ENCODE measurements at regions not wholly inside any gene's neighbourhood (a gene's known extent, or its start where the extent isn't known, plus 50 kb on each side); places are given as distances from the start of the nearest gene placed in this dataset.

GRCh38 chr18:25704071-25704470, 352.1 kb upstream of the ZNF521 start:
- TF ChIP-seq POLR2A (IDR thresholded peaks at IDR 0.05), result no peak
- TF ChIP-seq, protein P1, sequence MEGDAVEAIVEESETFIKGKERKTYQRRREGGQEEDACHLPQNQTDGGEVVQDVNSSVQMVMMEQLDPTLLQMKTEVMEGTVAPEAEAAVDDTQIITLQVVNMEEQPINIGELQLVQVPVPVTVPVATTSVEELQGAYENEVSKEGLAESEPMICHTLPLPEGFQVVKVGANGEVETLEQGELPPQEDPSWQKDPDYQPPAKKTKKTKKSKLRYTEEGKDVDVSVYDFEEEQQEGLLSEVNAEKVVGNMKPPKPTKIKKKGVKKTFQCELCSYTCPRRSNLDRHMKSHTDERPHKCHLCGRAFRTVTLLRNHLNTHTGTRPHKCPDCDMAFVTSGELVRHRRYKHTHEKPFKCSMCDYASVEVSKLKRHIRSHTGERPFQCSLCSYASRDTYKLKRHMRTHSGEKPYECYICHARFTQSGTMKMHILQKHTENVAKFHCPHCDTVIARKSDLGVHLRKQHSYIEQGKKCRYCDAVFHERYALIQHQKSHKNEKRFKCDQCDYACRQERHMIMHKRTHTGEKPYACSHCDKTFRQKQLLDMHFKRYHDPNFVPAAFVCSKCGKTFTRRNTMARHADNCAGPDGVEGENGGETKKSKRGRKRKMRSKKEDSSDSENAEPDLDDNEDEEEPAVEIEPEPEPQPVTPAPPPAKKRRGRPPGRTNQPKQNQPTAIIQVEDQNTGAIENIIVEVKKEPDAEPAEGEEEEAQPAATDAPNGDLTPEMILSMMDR (IDR thresholded peaks at IDR 0.05), result no peak

All from uterus (tissue), 2 donors.